Aorta (tissue), 5 donors: ENCODE measurements at regions not wholly inside any gene's neighbourhood (a gene's known extent, or its start where the extent isn't known, plus 50 kb on each side); places are given as distances from the start of the nearest gene placed in this dataset.
A peak's percentile ranks its signal among the peaks of the same experiment; 100 is the strongest.

Experiments used
- ATAC-seq: fragments of 200-7000 bp; cut with Tn5 transposase; one replicate; pipeline ENCODE4 v1.9.1; 2022; ENCODE audit warnings: moderate library complexity; ENCODE audit not compliant: low FRiP score
- DNase-seq, 2 donors: peaks; one replicate each; pipeline ENCODE4 v3.0.0-alpha.2; 2020
- H3K27ac ChIP-seq, 2 donors: one replicate each; pipeline ENCODE4 v1.5.1; 2013; ENCODE audit warnings: low read length in 2 of 2, mild to moderate bottlenecking in 2 of 2, moderate library complexity in 2 of 2, control low read depth in 1 of 2, inconsistent platforms in 1 of 2, low read depth in 1 of 2
- H3K27me3 ChIP-seq, 2 donors: one replicate each; pipeline ENCODE4 v1.6.1; 2013; ENCODE audit warnings: control low read depth in 1 of 2, low read length in 1 of 2, mild to moderate bottlenecking in 1 of 2, moderate library complexity in 1 of 2; ENCODE audit not compliant: insufficient read depth in 2 of 2, control insufficient read depth in 1 of 2
- H3K36me3 ChIP-seq, 2 donors: one replicate each; pipeline ENCODE4 v1.6.1; 2013; ENCODE audit warnings: control low read depth in 1 of 2, low read length in 1 of 2, mild to moderate bottlenecking in 1 of 2; ENCODE audit not compliant: insufficient read depth in 2 of 2, control insufficient read depth in 1 of 2
- H3K4me1 ChIP-seq, 2 donors: one replicate each; pipeline ENCODE4 v1.6.1; 2013; ENCODE audit warnings: low read length in 2 of 2, control low read depth in 1 of 2, mild to moderate bottlenecking in 1 of 2, moderate library complexity in 1 of 2; ENCODE audit not compliant: insufficient read depth in 2 of 2, control insufficient read depth in 1 of 2
- H3K4me3 ChIP-seq, 2 donors: one replicate each; pipeline ENCODE4 v1.5.1; 2013; ENCODE audit warnings: low read length in 2 of 2, control low read depth in 1 of 2, mild to moderate bottlenecking in 1 of 2
- H3K9me3 ChIP-seq: one replicate; pipeline ENCODE4 v1.6.1; 2013; ENCODE audit warnings: mild to moderate bottlenecking, low read length; ENCODE audit not compliant: control insufficient read depth
- WGBS, 2 donors: extraction: QIAGEN DNeasy Blood & Tissue Kit; methylation state at CpG; one replicate each; pipeline ENCODE4 v1.1.7; 2013; 5-methylcytosine and 5-hydroxymethylcytosine counted together
- intact Hi-C, 2 donors: fragments of 100-400 bp; cut with DNase I; formaldehyde crosslinking; loops; one replicate each; pipeline versions ENCODE4 v1.14.2 to v1.15.0; 2022
- donor health status: healthy with polysubstance abuse.
- donor health status: Bipolar disorder and iron deficiency.
- donor health status: DM: no; HTN: no; CAD: no.
- donor health status: DM: no; HTN: no; CAD: no.
- donor health status: DM: yes; HTN: yes; CAD: no.

DNA sequence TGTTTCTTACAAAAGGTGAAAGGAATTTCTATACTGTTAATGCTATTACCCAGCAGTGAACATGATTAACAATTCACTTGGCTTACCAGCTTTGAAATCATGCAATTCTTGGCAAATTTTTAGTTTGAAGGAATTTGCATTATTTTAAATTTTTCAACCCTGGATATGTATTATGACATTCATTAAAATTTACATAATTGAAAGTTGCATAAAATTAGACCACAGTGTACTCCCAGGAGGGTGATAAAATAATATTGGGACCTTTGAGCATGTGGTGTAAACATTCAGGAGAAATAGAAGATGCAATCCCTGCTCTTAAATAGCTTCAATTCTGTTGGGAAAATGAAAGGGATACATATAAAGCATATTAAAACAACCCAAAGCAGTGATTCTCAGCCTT lies 412.2 kb upstream of the SGCD start:
- ATAC-seq (no peak), DNase-seq (no peak)
- Histone ChIP-seq H3K36me3 (no peaks in the 10 kb centered on the region), H3K9me3 (no peaks in the 10 kb centered on the region), H3K27ac (no peak overlapping the region), H3K4me3 (no peak overlapping the region), H3K4me1 (no peaks in the 10 kb centered on the region), H3K27me3 (no peaks in the 10 kb centered on the region)
- intact Hi-C loops = no loop called here

DNA sequence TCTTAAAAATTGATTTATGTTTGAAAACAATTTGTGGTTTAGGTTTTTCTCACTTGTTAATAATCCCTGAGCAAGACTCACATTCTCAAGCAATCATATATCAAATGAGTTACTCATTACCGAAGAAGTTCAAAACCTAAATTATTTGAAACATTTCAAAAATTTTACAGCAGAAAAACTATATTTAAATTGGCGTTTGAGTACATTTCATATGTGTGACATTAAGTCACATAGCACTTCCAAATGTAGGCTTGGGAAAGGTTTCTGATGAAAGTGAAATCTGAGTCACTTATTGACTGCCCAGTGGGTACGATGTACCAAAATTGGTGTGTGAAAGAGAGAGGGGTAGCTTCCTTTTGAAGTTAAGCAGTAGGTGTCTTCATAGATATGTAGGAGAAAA lies 411.4 kb upstream of the SGCD start:
- Histone ChIP-seq H3K4me3 (no peak overlapping the region), H3K9me3 (no peaks in the 10 kb centered on the region), H3K27me3 (no peaks in the 10 kb centered on the region), H3K4me1 (no peaks in the 10 kb centered on the region), H3K36me3 (no peaks in the 10 kb centered on the region), H3K27ac (no peak overlapping the region)
- intact Hi-C loops = no loop called here
- DNase-seq (no peak), ATAC-seq (no peak)
- 16 to 38% methylated on average over 3 of the region's 3 CpGs for WGBS, 2 donors

DNA sequence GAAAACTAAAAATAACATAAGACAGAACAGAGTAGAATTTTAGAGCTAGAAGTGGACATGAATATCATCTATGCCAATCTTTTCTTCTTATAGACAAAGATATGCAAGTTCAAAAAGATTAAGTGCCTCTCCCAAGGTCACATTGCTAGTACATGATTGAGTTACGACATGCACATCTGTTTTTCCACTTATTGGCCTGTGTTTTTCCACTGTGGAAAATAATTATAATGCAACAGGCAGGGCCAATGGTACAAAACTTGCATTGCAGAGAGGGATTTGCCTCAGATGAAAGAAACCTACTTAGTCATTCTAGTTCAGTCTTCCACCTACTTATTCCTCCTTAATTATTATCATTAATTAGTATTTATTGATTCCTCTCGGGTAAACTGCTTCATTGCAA lies 407.8 kb upstream of the SGCD start:
- H3K4me1 ChIP-seq = no peaks in the 10 kb centered on the region
- DNase-seq = no peak
- 65 to 67% methylated on average over 2 of the region's 2 CpGs for WGBS, 2 donors
- no peak for ATAC-seq
- no peaks in the 10 kb centered on the region for H3K27me3 ChIP-seq
- intact Hi-C loops = no loop called here
- no peaks in the 10 kb centered on the region for H3K9me3 ChIP-seq
- no peak overlapping the region for H3K4me3 ChIP-seq
- H3K36me3 ChIP-seq = no peaks in the 10 kb centered on the region
- H3K27ac ChIP-seq = no peak overlapping the region

- no peaks in the 10 kb centered on the region for H3K4me1 ChIP-seq
- H3K9me3 ChIP-seq = no peaks in the 10 kb centered on the region
- 71 to 80% methylated on average over 2 of the region's 2 CpGs for WGBS, 2 donors
- H3K27ac ChIP-seq = no peak overlapping the region
- ATAC-seq (no peak), DNase-seq (no peak)
- no peaks in the 10 kb centered on the region for H3K36me3 ChIP-seq
- intact Hi-C loops = no loop called here
- H3K27me3 ChIP-seq = no peaks in the 10 kb centered on the region
- no peak overlapping the region for H3K4me3 ChIP-seq
Observed at GRCh38 chr5:155919725-155920124, 407.2 kb upstream of the SGCD start.

GRCh38 chr5:155921621-155922020 lies 405.3 kb upstream of the SGCD start:
- H3K36me3 ChIP-seq = no peaks in the 10 kb centered on the region
- H3K27ac ChIP-seq = no peak overlapping the region
- H3K9me3 ChIP-seq = no peaks in the 10 kb centered on the region
- no peaks in the 10 kb centered on the region for H3K27me3 ChIP-seq
- no peaks in the 10 kb centered on the region for H3K4me1 ChIP-seq
- ATAC-seq (no peak), DNase-seq (no peak)
- intact Hi-C loops = no loop called here
- H3K4me3 ChIP-seq = no peak overlapping the region
- 74 to 82% methylated on average over 3 of the region's 3 CpGs for WGBS, 2 donors

DNA sequence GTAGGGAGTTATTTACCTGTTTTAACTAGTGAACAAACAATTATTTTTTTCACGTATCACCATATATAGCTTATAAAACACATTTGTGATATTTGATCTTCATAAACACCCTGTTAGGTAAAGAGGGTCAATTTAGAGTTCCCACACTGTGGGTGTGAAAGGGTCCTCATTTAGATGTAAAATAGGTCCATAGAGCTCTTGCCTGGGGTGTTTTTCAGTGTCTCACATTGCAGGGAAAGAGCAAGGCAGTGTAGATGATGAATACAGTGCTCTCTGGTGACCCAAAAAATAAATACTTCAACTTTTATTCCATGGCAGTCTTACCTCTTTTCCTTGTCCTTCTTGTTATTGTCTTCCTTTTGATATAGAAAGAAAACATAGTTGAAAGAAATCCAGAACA lies 403.2 kb upstream of the SGCD start:
- DNase-seq (no peak), ATAC-seq (no peak)
- no peaks in the 10 kb centered on the region for H3K36me3 ChIP-seq
- H3K9me3 ChIP-seq = no peaks in the 10 kb centered on the region
- no peaks in the 10 kb centered on the region for H3K27me3 ChIP-seq
- 81 to 87% methylated on average over 1 of the region's 1 CpG for whole genome bisulfite sequencing, 2 donors
- no peaks in the 10 kb centered on the region for H3K4me1 ChIP-seq
- intact Hi-C loops = no loop called here
- H3K4me3 ChIP-seq = no peak overlapping the region
- no peak overlapping the region for H3K27ac ChIP-seq

DNA sequence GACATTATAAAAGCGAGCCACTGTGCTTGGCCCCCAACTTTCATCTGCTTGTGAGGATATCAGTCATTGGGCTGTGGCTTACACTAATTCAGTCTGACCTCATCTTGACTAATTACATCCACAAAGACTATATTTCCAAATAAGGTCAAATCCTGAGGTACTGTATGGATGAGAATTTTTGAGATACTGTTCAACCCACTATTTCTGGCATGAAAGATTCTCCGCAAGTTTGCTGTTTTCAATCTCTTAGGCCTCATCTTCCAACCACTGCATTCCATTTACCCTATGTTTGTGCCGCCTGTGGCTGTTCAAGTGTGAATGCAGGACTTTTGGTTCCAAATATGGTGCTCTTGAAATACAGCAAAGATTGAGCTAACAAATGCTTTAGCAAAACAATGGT lies 400.9 kb upstream of the SGCD start:
- WGBS, 2 donors = 83 to 88% methylated on average over 3 of the region's 3 CpGs
- no peak for ATAC-seq

GRCh38 chr5:155926766-155927165 lies 400.2 kb upstream of the SGCD start:
- 94 to 97% methylated on average over 2 of the region's 2 CpGs for WGBS, 2 donors
- no peaks in the 10 kb centered on the region for H3K27me3 ChIP-seq
- ATAC-seq (no peak), DNase-seq (no peak)
- no peak overlapping the region for H3K27ac ChIP-seq
- no peak overlapping the region for H3K4me3 ChIP-seq
- intact Hi-C loops = no loop called here
- H3K4me1 ChIP-seq = no peaks in the 10 kb centered on the region
- H3K9me3 ChIP-seq = no peaks in the 10 kb centered on the region
- H3K36me3 ChIP-seq = no peaks in the 10 kb centered on the region

More for the DNA sequence above, 400.9 kb upstream of the SGCD start:
- Histone ChIP-seq H3K4me1 (no peaks in the 10 kb centered on the region), H3K27me3 (no peaks in the 10 kb centered on the region), H3K4me3 (no peak overlapping the region), H3K36me3 (no peaks in the 10 kb centered on the region), H3K27ac (peak overlapping the region in 1 of 2 donors; percentile 43), H3K9me3 (no peaks in the 10 kb centered on the region)
- intact Hi-C loops = no loop called here
- DNase-seq = no peak

GRCh38 chr5:155929112-155929511 lies 397.9 kb upstream of the SGCD start:
- Histone ChIP-seq H3K27me3 (no peaks in the 10 kb centered on the region), H3K36me3 (no peaks in the 10 kb centered on the region), H3K4me1 (no peaks in the 10 kb centered on the region), H3K4me3 (no peak overlapping the region), H3K27ac (no peak overlapping the region), H3K9me3 (peaks cover 2% of the 10 kb centered on the region)
- 64 to 66% methylated on average over 2 of the region's 2 CpGs for WGBS, 2 donors
- ATAC-seq (no peak), DNase-seq (no peak)
- intact Hi-C loops = no loop called here
